ENCODE measurements at regions not wholly inside any gene's neighbourhood (a gene's known extent, or its start where the extent isn't known, plus 50 kb on each side); places are given as distances from the start of the nearest gene placed in this dataset.
"Not testable (repeated sequence)": the region's sequence is repeated elsewhere in the genome, so short reads cannot be mapped to it uniquely, and the experiment has no call there.

GRCh38 chr1:101592845-101593244 lies 356.0 kb downstream of the S1PR1 start:
- H3K4me1 ChIP-seq, result peaks cover 5% of the 10 kb centered on the region; the same call in 1 of the 2 replicates
- TF ChIP-seq CTCF (IDR thresholded peaks at IDR 0.05; ENCODE audit: low read depth, low read length), result no peak
- DNase-seq, result no peak
- H3K36me3 ChIP-seq, result no peaks in the 10 kb centered on the region
- no peaks in the 10 kb centered on the region for H3K27me3 ChIP-seq
- H3K9me3 ChIP-seq, result no peaks in the 10 kb centered on the region
- H3K4me3 ChIP-seq (ENCODE audit: low read depth, low read length), result no peak overlapping the region

- H3K4me1 ChIP-seq, result no peaks in the 10 kb centered on the region
- no peak overlapping the region for H3K4me3 ChIP-seq (ENCODE audit: low read depth, low read length)
- no peaks in the 10 kb centered on the region for H3K27me3 ChIP-seq
- DNase-seq, result no peak
- no peaks in the 10 kb centered on the region for H3K36me3 ChIP-seq
- no peaks in the 10 kb centered on the region for H3K9me3 ChIP-seq
- no peak for TF ChIP-seq CTCF (IDR thresholded peaks at IDR 0.05; ENCODE audit: low read depth, low read length)
Observed at GRCh38 chr1:101595881-101596374, 359.1 kb downstream of the S1PR1 start.

- DNase-seq; H3K4me1 ChIP-seq; H3K36me3 ChIP-seq; H3K9me3 ChIP-seq; H3K4me3 ChIP-seq (ENCODE audit: low read depth, low read length); H3K27me3 ChIP-seq: not testable (repeated sequence)
Observed at GRCh38 chr1:101600615-101601014, 363.8 kb downstream of the S1PR1 start.

GRCh38 chr1:101603726-101604125 lies 366.9 kb downstream of the S1PR1 start:
- Histone ChIP-seq H3K4me3 (ENCODE audit: low read depth, low read length) (no peak overlapping the region), H3K9me3 (no peaks in the 10 kb centered on the region), H3K36me3 (no peaks in the 10 kb centered on the region), H3K27me3 (no peaks in the 10 kb centered on the region), H3K4me1 (no peaks in the 10 kb centered on the region; the same call in 1 of the 2 replicates)
- no peak for TF ChIP-seq CTCF (IDR thresholded peaks at IDR 0.05; ENCODE audit: low read depth, low read length)
- no peak for DNase-seq

GRCh38 chr1:101605878-101606277 lies 369.1 kb downstream of the S1PR1 start:
- H3K27me3 ChIP-seq, result no peaks in the 10 kb centered on the region
- no peak for TF ChIP-seq CTCF (IDR thresholded peaks at IDR 0.05; ENCODE audit: low read depth, low read length)
- no peaks in the 10 kb centered on the region for H3K36me3 ChIP-seq
- no peaks in the 10 kb centered on the region for H3K9me3 ChIP-seq
- no peaks in the 10 kb centered on the region; the same call in 1 of the 2 replicates for H3K4me1 ChIP-seq
- H3K4me3 ChIP-seq (ENCODE audit: low read depth, low read length), result no peak overlapping the region
- no peak for DNase-seq

GRCh38 chr1:101613546-101613945 lies 376.7 kb downstream of the S1PR1 start:
- no peak for TF ChIP-seq CTCF (IDR thresholded peaks at IDR 0.05; ENCODE audit: low read depth, low read length)
- no peaks in the 10 kb centered on the region for H3K4me1 ChIP-seq
- no peaks in the 10 kb centered on the region for H3K9me3 ChIP-seq
- H3K36me3 ChIP-seq, result no peaks in the 10 kb centered on the region
- DNase-seq, result no peak
- H3K4me3 ChIP-seq (ENCODE audit: low read depth, low read length), result no peak overlapping the region
- H3K27me3 ChIP-seq, result no peaks in the 10 kb centered on the region

GRCh38 chr1:101618900-101619299 lies 377.8 kb downstream of the OLFM3 start:
- DNase-seq, result no peak

More at GRCh38 chr1:101618900-101619299, 377.8 kb downstream of the OLFM3 start:
- Histone ChIP-seq H3K27me3 (no peaks in the 10 kb centered on the region), H3K4me1 (no peaks in the 10 kb centered on the region), H3K4me3 (ENCODE audit: low read depth, low read length) (no peak overlapping the region), H3K9me3 (no peaks in the 10 kb centered on the region), H3K36me3 (no peaks in the 10 kb centered on the region)
- TF ChIP-seq CTCF (IDR thresholded peaks at IDR 0.05; ENCODE audit: low read depth, low read length), result no peak

Measured in BE2C (cell line).